Hematopoietic multipotent progenitor cell treated with erythropoietin and hydrocortisone succinate and interleukin-3 and kit ligand, for 8 days (in vitro differentiated cells): ENCODE measurements at regions not wholly inside any gene's neighbourhood (a gene's known extent, or its start where the extent isn't known, plus 50 kb on each side); places are given as distances from the start of the nearest gene placed in this dataset.

ENCODE experiments used
- DNase-seq: peaks from one replicate; pipeline ENCODE4 v3.0.0-alpha.2; 2015

GRCh38 chr5:8150791-8151190 is 281.8 kb downstream of the MTRR start:
- DNase-seq: no peak

DNA sequence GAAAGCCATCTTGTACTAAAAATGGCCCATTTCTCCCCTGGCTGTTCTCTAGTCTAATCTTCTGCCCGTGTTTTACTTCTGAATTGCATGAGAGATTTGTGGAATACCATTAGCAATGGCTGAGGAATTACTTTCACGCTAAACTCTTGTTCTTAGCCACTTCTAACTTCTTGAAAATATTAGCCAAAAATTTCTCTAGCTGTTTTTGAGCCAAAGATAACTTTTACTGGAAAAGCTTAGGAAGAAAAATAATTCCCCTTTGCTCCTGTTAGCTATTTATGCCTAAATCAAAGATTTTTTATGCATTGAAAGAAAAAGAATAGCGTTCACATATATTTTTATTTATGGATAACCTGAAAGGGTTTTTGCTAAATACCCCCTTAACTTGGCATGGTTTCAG is 287.8 kb downstream of the MTRR start:
- no peak for DNase-seq

- DNase-seq: no peak
Observed at GRCh38 chr5:8157320-8157822, 288.4 kb downstream of the MTRR start.

- no peak for DNase-seq
Observed at GRCh38 chr5:8176101-8176693, 307.2 kb downstream of the MTRR start.

- DNase-seq: peak; percentile 36
Observed at GRCh38 chr5:8184455-8185063, 315.6 kb downstream of the MTRR start.

DNA sequence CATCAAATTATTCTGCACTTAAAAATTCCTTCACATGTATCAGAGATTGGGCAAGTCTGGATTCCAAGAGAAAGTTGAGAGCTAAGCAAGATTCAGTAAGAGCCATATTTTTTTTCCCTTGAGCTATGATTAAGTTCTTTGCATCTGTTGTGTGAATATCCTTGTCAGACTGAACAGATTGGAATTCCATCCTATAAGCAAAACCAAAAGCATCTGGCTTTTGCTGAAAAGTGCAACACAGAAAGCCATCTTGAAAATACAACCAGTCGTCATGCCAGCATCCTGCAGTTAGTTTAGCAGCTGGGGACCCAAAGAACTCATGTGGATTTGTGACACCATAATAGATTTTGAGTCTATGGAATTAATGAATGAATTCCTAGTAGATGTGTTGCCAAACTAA is 316.9 kb downstream of the MTRR start:
- DNase-seq: no peak

GRCh38 chr5:8188874-8189565 is 320.1 kb downstream of the MTRR start:
- no peak for DNase-seq

DNA sequence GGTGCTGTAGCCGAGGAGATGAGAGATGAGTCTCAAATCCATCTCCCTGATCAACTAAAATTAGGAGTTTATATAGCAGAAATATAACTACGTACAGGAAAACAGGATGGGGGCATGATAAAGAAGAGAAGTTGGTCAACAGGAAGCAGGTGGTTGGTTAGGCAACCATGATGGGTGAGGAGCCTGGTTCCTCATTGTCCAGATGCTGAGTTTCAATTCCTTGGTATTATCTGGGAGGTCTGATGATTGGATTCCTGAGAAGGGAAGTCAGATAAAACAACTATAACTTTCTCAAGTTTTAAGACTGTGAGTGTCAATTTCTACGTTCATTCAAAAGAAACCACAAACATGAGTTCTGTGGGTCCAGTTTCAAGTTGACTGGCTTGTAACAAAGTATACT is 323.9 kb downstream of the MTRR start:
- DNase-seq: no peak

DNA sequence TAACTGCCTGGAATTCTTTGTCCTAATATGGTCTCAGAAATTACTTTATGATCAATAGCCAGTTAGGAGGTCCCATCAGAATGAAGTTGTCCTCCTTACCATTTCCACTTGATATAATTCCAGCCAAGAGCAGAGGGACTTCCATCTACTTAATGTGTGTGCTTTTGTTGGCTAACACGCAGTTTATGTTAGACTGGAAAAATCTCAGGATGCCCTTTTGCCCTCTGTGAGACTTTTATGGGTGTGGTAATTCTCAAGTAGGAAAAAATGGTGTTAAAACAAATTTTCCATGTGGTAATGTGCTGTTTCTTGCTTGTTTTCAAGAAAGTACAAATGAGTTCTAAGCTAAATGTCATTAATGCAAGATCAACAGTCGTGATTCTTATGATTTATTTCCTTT is 327.1 kb downstream of the MTRR start:
- DNase-seq: no peak

DNA sequence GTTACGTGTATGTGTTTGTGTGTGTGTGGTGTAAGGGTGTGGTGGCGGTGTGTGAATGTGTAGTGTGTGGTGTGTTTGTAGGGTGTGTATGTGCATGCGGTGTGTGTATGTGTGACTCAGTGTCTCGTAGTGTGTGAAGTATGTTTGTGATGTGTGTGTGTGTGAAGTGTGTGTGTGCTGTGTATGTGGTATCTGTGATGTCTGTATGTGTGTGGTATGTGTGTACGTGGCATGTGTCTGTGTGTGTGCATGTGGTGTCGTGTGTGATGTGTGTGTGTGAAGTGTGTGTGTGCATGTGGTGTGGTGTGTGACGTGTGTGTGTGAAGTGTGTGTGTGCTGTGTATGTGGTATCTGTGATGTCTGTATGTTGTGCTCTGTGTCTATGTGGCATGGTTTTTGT is 339.4 kb downstream of the MTRR start:
- DNase-seq: no peak

GRCh38 chr5:8209500-8209899 is 340.6 kb downstream of the MTRR start:
- DNase-seq: no peak

- DNase-seq: no peak
Observed at GRCh38 chr5:8213701-8214240, 344.8 kb downstream of the MTRR start.

GRCh38 chr5:8216921-8217320 is 348.0 kb downstream of the MTRR start:
- DNase-seq: no peak

- no peak for DNase-seq
Observed at GRCh38 chr5:8226148-8226547, 357.2 kb downstream of the MTRR start.

DNA sequence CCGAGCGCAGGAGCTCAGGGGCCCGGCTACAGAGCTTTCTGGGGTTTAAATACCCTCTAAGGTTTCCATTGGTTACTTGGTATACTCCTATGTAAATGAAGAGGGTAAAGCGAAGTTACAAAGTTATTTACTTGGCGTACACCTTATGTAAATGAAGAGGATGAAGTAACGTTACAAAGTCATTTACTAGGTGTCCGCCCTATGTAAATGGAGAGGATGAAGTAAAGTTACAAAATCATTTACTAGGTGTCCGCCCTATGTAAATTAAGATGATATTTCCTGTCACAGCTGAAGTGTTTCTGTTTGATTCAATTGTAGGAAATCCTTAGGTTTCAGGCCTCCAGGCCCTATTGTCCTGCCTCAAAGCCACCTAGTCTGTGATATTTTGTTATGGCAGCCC is 358.2 kb downstream of the MTRR start:
- DNase-seq: no peak

- DNase-seq: no peak
Observed at GRCh38 chr5:8229551-8229950, 360.6 kb downstream of the MTRR start.

DNA sequence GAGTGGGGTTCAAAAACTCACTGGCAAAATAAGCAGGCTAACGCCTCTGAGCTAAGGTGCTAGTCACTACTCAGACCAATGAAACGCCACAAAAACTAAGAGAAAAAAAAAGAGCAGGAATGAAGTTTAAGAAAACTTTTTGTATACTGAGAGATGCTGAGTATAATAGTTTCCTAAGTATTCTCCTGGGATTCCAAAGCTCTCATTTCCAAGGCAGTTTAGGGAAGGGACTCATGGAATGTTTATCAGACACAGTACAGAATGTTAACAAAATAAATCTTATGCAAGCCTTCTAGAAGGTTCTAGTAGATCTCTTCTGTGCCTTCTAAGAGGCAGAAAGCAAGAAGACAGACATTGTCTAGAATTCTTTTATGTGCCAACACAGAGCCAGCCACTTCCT is 361.9 kb downstream of the MTRR start:
- DNase-seq: no peak

- DNase-seq: no peak
Observed at GRCh38 chr5:8233479-8233878, 364.5 kb downstream of the MTRR start.

DNA sequence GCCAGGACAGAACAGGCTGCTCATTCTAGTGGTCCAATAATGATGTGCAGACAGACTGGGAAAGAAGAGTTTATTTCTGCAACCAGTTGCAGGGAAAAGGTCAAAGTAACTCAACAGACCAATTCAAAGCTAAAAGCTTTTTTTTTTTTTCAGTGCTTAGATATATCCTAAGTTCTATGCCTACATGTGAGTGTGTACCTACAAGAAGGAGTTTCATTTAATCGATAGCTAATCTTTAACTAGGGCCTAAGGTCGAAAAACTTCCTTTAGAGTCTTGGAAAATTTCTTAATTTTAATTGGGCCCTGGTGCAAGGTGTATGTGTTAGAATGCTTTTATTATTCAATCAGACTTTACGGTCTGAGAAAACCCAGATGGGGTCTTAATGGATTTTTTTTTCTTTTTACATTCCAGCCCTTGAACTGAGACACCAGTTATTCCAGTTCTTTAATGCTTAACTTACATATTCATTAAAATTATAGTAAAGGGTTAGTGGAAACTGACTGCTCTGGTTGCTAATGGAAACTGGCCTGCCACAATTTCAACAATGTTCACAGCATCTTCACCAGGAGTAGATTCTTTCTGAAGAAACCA is 365.3 kb downstream of the MTRR start:
- DNase-seq: no peak

DNA sequence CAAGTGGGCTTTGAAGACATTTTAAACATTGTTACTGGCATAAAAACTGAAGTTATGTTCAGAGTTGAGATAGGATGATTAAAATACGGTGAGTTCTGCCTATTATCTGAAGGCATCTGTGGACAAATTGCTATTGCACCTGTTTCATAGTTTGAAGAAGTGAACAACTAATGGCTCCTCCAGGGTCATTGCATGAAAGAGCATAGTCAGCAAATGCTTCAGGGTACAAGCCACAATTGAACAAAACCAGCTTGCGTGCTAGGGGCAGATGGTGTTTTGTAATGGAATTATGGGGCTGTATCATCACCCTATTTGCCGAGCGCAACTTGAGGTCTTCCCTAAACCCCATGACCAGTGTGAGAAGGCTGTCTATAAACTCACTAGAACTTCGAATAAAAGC is 369.1 kb downstream of the MTRR start:
- no peak for DNase-seq

- DNase-seq: no peak
Observed at GRCh38 chr5:8239198-8239597, 370.2 kb downstream of the MTRR start.

DNA sequence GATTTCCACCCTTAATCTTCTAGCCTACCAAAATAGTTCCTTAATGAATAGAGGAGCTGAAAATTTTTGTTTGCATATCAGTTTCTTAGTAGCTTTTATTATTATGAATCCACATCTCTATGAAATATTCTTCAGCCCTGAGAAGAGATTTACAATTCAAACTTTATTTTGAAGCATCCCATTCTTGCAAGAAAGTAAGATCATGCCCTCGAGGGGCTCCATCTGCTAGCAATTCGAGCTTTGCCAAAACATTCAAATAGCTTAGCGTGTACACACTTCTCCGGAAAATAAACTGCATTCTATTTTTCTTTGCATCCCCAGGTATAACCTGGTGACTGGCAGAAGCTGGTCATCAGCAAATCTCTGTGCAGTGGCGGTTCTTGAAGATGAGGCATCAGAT is 370.7 kb downstream of the MTRR start:
- no peak for DNase-seq

GRCh38 chr5:8241076-8241475 is 372.1 kb downstream of the MTRR start:
- no peak for DNase-seq

GRCh38 chr5:8241558-8241957 is 372.6 kb downstream of the MTRR start:
- no peak for DNase-seq
